ENCODE measurements at regions not wholly inside any gene's neighbourhood (a gene's known extent, or its start where the extent isn't known, plus 50 kb on each side); places are given as distances from the start of the nearest gene placed in this dataset.

GRCh38 chr5:125006011-125006685 is 259.7 kb upstream of the ZNF608 start:
- no peak for DNase-seq (ENCODE audit: low read depth in 3 of 3)

- DNase-seq (ENCODE audit: low read depth in 3 of 3), result no peak
Observed at GRCh38 chr5:125010356-125010755, 263.9 kb upstream of the ZNF608 start.

GRCh38 chr5:125011014-125011413 is 264.6 kb upstream of the ZNF608 start:
- DNase-seq (ENCODE audit: low read depth in 3 of 3), result no peak

GRCh38 chr5:125011419-125011818 is 265.0 kb upstream of the ZNF608 start:
- no peak for DNase-seq (ENCODE audit: low read depth in 3 of 3)

- no peak for DNase-seq (ENCODE audit: low read depth in 3 of 3)
Observed at GRCh38 chr5:125011947-125012346, 265.5 kb upstream of the ZNF608 start.

- no peak for DNase-seq (ENCODE audit: low read depth in 3 of 3)
Observed at GRCh38 chr5:125012727-125013451, 266.4 kb upstream of the ZNF608 start.

- no peak for DNase-seq (ENCODE audit: low read depth in 3 of 3)
Observed at GRCh38 chr5:125014202-125014601, 267.8 kb upstream of the ZNF608 start.

GRCh38 chr5:125017796-125018195 is 271.4 kb upstream of the ZNF608 start:
- no peak for DNase-seq (ENCODE audit: low read depth in 3 of 3)

- DNase-seq (ENCODE audit: low read depth in 3 of 3), result no peak
Observed at GRCh38 chr5:125023673-125024072, 277.2 kb upstream of the ZNF608 start.

DNA sequence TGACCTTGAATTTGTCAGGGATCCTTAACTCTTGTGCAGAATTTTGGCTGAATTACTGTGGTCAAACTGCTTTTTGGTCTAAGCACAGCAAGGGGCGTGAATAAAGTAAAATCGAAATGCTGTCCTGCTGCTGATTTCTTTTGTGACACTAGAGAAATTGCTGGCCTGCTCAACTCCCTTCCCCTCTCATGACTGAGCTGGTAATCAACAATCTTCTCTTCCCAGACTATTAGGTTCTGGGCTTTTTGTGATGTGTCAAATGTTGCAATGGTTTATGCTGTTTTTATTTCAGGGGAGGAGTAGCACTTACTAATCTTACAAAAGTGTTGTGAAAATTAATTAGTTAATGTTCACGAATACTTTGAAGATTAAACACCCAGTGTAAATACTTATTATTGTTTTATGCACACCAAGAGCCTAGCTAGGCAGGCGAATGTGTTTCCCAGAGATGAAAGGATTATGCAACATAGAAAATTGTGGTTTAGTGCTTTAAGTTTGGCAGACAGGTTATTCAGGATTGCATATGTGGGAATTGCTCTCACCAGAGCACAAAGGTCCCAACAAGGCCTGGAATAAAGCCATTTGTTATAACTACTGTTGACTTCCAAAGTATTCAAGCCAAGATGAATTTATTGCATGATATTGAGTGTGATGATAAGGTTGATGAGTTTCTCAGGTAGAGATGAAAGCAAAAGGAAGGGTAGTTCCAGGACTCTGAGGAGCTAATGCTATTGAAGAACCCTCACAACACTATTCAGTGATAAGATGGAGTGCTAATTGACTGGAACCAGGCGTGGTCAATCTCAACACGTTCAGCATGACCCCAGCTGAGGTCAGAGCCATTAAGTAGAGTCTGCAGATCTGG is 280.7 kb upstream of the ZNF608 start:
- DNase-seq (ENCODE audit: low read depth in 3 of 3), result no peak

DNA sequence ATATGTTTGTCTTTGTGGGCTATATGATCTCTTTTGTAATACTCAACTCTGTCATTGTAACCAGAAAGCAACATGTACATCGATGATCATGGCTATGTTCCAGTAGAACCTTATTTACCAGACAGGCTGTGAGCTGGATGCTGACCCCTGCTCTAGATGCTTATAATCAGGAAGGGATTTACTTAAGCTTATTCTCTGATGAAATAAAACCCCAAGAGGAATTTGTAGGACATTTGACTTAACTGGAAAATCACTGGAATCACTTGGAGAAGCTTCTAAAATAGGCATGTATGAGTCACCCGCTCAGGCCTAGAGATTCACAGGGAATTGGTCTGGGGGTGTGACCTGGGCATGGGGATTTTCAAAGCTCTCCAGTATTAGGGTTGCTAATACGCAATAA is 285.8 kb upstream of the ZNF608 start:
- no peak for DNase-seq (ENCODE audit: low read depth in 3 of 3)

DNA sequence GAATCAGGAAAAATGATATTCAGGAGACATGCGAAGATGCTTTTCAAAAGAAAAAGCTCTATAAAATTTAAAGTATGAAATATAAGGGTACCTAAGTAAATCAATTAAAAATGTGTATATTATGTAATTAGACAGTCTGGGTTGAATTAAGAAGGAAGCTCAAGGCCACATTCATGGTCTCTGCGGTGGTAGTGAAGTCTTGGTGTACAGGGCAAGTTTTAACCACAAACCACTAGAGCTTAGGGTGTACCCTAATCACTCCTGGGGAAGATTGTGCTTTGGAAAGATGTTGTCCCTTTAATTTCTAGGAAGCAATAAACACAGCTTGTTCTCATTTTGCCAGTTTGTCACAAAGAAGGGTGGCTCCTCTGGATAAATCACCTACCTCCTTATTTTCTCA is 287.2 kb upstream of the ZNF608 start:
- DNase-seq (ENCODE audit: low read depth in 3 of 3), result no peak

- no peak for DNase-seq (ENCODE audit: low read depth in 3 of 3)
Observed at GRCh38 chr5:125034331-125034730, 287.9 kb upstream of the ZNF608 start.

- DNase-seq (ENCODE audit: low read depth in 3 of 3), result no peak
Observed at GRCh38 chr5:125036494-125036893, 290.1 kb upstream of the ZNF608 start.

GRCh38 chr5:125037020-125037419 is 290.6 kb upstream of the ZNF608 start:
- no peak for DNase-seq (ENCODE audit: low read depth in 3 of 3)

- no peak for DNase-seq (ENCODE audit: low read depth in 3 of 3)
Observed at GRCh38 chr5:125037530-125037929, 291.1 kb upstream of the ZNF608 start.

DNA sequence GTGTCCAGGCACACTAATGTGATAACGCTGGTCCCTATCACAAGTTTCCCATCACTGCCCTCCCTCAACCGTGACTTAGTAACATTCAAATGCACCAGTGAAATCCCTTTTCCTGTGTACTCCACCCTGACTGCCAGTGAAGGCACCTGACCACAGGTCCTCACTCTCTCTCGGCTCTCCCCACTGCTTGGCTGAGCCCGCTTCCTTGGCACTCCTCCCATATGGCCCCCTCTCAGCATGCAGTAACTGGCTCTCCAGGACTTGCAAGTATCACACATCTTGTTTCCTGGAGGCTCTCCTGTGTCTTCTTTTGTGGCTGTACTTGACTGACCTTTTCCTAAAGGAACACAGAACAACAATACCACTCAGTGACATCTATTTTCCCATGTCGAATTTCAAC is 292.0 kb upstream of the ZNF608 start:
- DNase-seq (ENCODE audit: low read depth in 3 of 3), result no peak

DNA sequence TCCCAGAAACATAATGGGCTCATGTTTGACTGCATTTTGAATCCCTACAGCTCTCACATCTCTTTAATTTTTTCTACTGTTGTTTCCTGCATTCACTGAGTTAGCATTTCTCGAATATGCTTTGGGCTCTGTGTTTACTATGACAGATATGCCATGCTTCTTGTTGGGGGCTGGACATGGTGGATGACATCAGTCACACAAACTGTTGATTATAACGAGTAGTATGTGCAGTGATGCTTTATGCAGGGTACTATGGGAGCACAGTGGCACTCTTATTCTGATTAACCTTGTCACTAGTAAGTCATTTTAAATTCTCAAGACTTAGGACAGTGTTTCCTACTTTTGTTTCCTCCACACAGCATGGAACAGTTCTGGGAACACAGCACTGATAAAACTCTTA is 295.4 kb upstream of the ZNF608 start:
- DNase-seq (ENCODE audit: low read depth in 3 of 3), result no peak

DNA sequence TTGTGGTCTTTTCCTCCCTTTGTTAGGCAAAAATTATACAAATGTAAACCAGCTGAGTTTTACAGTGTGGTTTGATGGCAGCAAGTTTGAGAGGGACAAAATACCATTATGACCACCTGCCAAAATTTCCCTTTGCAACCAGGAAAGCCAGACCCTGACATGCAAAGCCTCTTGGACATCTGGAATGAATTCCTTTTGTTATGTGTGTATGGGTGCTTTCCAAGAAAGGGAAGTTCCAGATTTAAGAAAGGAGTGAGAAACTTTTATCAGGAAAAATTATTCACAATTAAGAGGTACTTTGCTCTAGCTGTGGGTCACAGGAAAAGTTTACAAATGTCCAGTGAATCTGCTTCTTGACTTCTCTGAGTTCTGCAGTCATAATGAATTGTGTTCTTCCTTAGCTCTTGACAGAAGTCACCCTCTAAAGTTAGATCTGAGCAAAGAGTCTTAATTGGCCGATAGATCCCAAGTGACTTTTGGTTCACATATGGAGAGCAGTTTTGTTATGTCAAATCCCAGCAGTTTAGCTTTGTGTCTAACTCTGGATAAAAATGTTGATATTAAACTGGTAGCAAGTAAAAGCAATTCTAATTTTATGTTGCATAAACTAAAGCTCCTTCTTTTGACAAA is 295.9 kb upstream of the ZNF608 start:
- no peak for DNase-seq (ENCODE audit: low read depth in 3 of 3)

DNA sequence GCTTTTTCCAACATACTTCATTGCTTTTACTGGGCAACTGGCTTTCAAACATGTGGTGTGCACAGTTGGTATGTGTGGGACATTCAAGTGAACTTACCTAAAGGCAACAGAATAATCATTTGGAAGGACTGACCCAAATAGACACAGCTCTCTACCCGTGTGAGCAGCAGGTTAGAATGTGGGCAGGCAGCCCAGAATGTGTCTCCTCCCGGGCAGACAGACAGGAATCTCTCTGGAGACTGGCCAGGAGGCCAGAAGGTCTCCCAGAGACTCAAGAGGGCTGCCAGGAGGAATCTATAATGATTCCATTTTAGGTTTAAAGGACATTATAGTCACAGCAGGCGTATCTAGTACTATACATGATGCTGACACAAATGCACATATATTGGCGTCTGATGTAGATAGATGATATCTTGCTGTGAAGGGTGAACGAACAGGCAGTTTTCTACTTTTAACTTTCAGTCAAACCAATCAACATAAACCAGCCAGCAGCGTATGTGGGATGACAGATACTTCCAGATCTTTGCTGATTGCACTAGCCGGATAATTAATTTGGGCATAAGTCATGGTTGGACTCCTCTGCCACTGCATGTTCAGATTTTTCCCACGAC is 297.4 kb upstream of the ZNF608 start:
- DNase-seq (ENCODE audit: low read depth in 3 of 3), result no peak

DNA sequence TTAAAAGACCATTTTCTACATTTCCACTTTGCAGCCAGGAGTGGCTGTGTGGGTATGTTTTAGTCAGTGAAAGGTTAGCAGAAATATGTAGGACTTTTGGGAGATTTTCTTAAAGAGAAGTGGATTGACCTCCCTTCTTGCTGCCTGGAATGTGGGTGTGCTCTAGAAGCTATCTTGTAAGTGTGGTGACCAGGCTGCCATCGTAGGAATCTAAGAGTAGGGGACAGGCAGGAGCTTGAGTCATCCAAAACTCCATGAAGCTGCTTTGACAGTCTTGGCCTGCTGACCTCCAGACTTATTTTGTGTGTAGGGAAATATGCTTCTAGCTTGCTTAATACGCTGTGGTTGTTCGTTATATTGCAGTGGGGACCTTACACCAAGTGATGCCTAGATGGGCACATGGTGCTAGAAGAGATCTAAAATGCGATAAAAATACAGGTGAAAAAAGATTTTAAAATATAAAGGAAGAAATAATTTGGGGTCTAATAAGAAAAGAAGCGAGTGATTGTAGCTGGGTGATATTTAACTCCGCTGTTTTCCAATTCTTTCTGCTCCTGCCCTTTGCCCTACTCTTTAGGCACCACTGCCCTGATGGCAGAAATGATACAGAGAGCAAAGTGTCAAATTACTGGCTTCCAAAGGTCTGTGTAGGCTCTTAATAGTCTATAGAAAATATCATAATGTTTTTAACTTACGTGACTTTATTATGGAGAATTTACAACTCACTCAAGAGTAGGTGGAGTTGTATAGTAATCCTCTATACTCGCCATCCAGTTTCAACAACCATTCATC is 298.2 kb upstream of the ZNF608 start:
- no peak for DNase-seq (ENCODE audit: low read depth in 3 of 3)

Measured in stimulated activated CD4-positive, alpha-beta T cell treated with anti-CD3 and anti-CD28 coated beads, TNF-alpha, amount 100 ng/mL, for 48 hours (primary cell).